ENCODE measurements at regions not wholly inside any gene's neighbourhood (a gene's known extent, or its start where the extent isn't known, plus 50 kb on each side); places are given as distances from the start of the nearest gene placed in this dataset.

- H3K27ac ChIP-seq (ENCODE audit: low read depth, low read length, severe bottlenecking), result no peak overlapping the region
- H3K4me3 ChIP-seq (ENCODE audit: extremely low read depth, insufficient read depth, low read length, poor library complexity, severe bottlenecking), result no peak overlapping the region
- WGBS, 2 experiments (ENCODE audit: insufficient coverage in 2 of 2), result 85% methylated on average over 3 to 4 of the region's 5 CpGs
- no peaks in the 10 kb centered on the region for H3K36me3 ChIP-seq (ENCODE audit: control insufficient read depth, insufficient read depth, low read length)
- no peaks in the 10 kb centered on the region for H3K4me1 ChIP-seq (ENCODE audit: control insufficient read depth, insufficient read depth, low read length, poor library complexity, severe bottlenecking)
- no peaks in the 10 kb centered on the region for H3K9me3 ChIP-seq (ENCODE audit: control insufficient read depth, low read length)
Measured at GRCh38 chr1:53378061-53378460, 50.2 kb upstream of the LRP8 start.

GRCh38 chr1:53378932-53379661, 51.2 kb upstream of the LRP8 start:
- H3K27ac ChIP-seq (ENCODE audit: low read depth, low read length, severe bottlenecking), result no peak overlapping the region
- no peaks in the 10 kb centered on the region for H3K9me3 ChIP-seq (ENCODE audit: control insufficient read depth, low read length)
- no peaks in the 10 kb centered on the region for H3K36me3 ChIP-seq (ENCODE audit: control insufficient read depth, insufficient read depth, low read length)
- no peak overlapping the region for H3K4me3 ChIP-seq (ENCODE audit: extremely low read depth, insufficient read depth, low read length, poor library complexity, severe bottlenecking)
- WGBS, 2 experiments (ENCODE audit: insufficient coverage in 2 of 2), result 94 to 95% methylated on average over 10 to 11 of the region's 11 CpGs
- H3K4me1 ChIP-seq (ENCODE audit: control insufficient read depth, insufficient read depth, low read length, poor library complexity, severe bottlenecking), result no peaks in the 10 kb centered on the region

- WGBS, 2 experiments (ENCODE audit: insufficient coverage in 2 of 2), result 96% methylated on average over 4 of the region's 4 CpGs; no CpG with 5 or more reads in 1 of the 2 experiments
- Histone ChIP-seq H3K36me3 (ENCODE audit: control insufficient read depth, insufficient read depth, low read length) (no peaks in the 10 kb centered on the region), H3K27ac (ENCODE audit: low read depth, low read length, severe bottlenecking) (no peak overlapping the region), H3K4me1 (ENCODE audit: control insufficient read depth, insufficient read depth, low read length, poor library complexity, severe bottlenecking) (no peaks in the 10 kb centered on the region), H3K4me3 (ENCODE audit: extremely low read depth, insufficient read depth, low read length, poor library complexity, severe bottlenecking) (no peak overlapping the region), H3K9me3 (ENCODE audit: control insufficient read depth, low read length) (no peaks in the 10 kb centered on the region)
Measured at GRCh38 chr1:53379662-53380002, 51.8 kb upstream of the LRP8 start.

GRCh38 chr1:53380296-53380695, 52.4 kb upstream of the LRP8 start:
- H3K27ac ChIP-seq (ENCODE audit: low read depth, low read length, severe bottlenecking), result no peak overlapping the region
- H3K9me3 ChIP-seq (ENCODE audit: control insufficient read depth, low read length), result no peaks in the 10 kb centered on the region
- H3K36me3 ChIP-seq (ENCODE audit: control insufficient read depth, insufficient read depth, low read length), result no peaks in the 10 kb centered on the region
- H3K4me3 ChIP-seq (ENCODE audit: extremely low read depth, insufficient read depth, low read length, poor library complexity, severe bottlenecking), result no peak overlapping the region
- WGBS, 2 experiments (ENCODE audit: insufficient coverage in 2 of 2), result 70 to 82% methylated on average over 2 of the region's 5 CpGs
- H3K4me1 ChIP-seq (ENCODE audit: control insufficient read depth, insufficient read depth, low read length, poor library complexity, severe bottlenecking), result no peaks in the 10 kb centered on the region

- Histone ChIP-seq H3K9me3 (ENCODE audit: control insufficient read depth, low read length) (no peaks in the 10 kb centered on the region), H3K4me1 (ENCODE audit: control insufficient read depth, insufficient read depth, low read length, poor library complexity, severe bottlenecking) (no peaks in the 10 kb centered on the region), H3K4me3 (ENCODE audit: extremely low read depth, insufficient read depth, low read length, poor library complexity, severe bottlenecking) (no peak overlapping the region), H3K36me3 (ENCODE audit: control insufficient read depth, insufficient read depth, low read length) (no peaks in the 10 kb centered on the region), H3K27ac (ENCODE audit: low read depth, low read length, severe bottlenecking) (no peak overlapping the region)
- WGBS, 2 experiments (ENCODE audit: insufficient coverage in 2 of 2), result 80 to 82% methylated on average over 1 to 2 of the region's 8 CpGs
Measured at GRCh38 chr1:53381790-53382401, 54.0 kb upstream of the LRP8 start.

- Histone ChIP-seq H3K9me3 (ENCODE audit: control insufficient read depth, low read length) (no peaks in the 10 kb centered on the region), H3K4me3 (ENCODE audit: extremely low read depth, insufficient read depth, low read length, poor library complexity, severe bottlenecking) (no peak overlapping the region)
- WGBS, 2 experiments (ENCODE audit: insufficient coverage in 2 of 2), result 96 to 99% methylated on average over 8 to 9 of the region's 10 CpGs
Measured at GRCh38 chr1:53383136-53383870, 55.4 kb upstream of the LRP8 start.

GRCh38 chr1:53384796-53385195, 56.9 kb upstream of the LRP8 start:
- Histone ChIP-seq H3K9me3 (ENCODE audit: control insufficient read depth, low read length) (no peaks in the 10 kb centered on the region), H3K4me3 (ENCODE audit: extremely low read depth, insufficient read depth, low read length, poor library complexity, severe bottlenecking) (no peak overlapping the region), H3K4me1 (ENCODE audit: control insufficient read depth, insufficient read depth, low read length, poor library complexity, severe bottlenecking) (no peaks in the 10 kb centered on the region), H3K36me3 (ENCODE audit: control insufficient read depth, insufficient read depth, low read length) (no peaks in the 10 kb centered on the region), H3K27ac (ENCODE audit: low read depth, low read length, severe bottlenecking) (no peak overlapping the region)
- 71% methylated on average over 2 of the region's 3 CpGs; no CpG with 5 or more reads in 1 of the 2 experiments for WGBS, 2 experiments (ENCODE audit: insufficient coverage in 2 of 2)

More at GRCh38 chr1:53383136-53383870, 55.4 kb upstream of the LRP8 start:
- Histone ChIP-seq H3K36me3 (ENCODE audit: control insufficient read depth, insufficient read depth, low read length) (no peaks in the 10 kb centered on the region), H3K4me1 (ENCODE audit: control insufficient read depth, insufficient read depth, low read length, poor library complexity, severe bottlenecking) (no peaks in the 10 kb centered on the region), H3K27ac (ENCODE audit: low read depth, low read length, severe bottlenecking) (no peak overlapping the region)

GRCh38 chr1:53385276-53386225, 57.7 kb upstream of the LRP8 start:
- Histone ChIP-seq H3K27ac (ENCODE audit: low read depth, low read length, severe bottlenecking) (no peak overlapping the region), H3K4me1 (ENCODE audit: control insufficient read depth, insufficient read depth, low read length, poor library complexity, severe bottlenecking) (no peaks in the 10 kb centered on the region), H3K9me3 (ENCODE audit: control insufficient read depth, low read length) (no peaks in the 10 kb centered on the region), H3K4me3 (ENCODE audit: extremely low read depth, insufficient read depth, low read length, poor library complexity, severe bottlenecking) (no peak overlapping the region), H3K36me3 (ENCODE audit: control insufficient read depth, insufficient read depth, low read length) (no peaks in the 10 kb centered on the region)
- 75 to 88% methylated on average over 6 of the region's 11 CpGs for WGBS, 2 experiments (ENCODE audit: insufficient coverage in 2 of 2)

- H3K4me1 ChIP-seq (ENCODE audit: control insufficient read depth, insufficient read depth, low read length, poor library complexity, severe bottlenecking), result peaks cover 3% of the 10 kb centered on the region
- no peak overlapping the region for H3K27ac ChIP-seq (ENCODE audit: low read depth, low read length, severe bottlenecking)
- H3K9me3 ChIP-seq (ENCODE audit: control insufficient read depth, low read length), result no peaks in the 10 kb centered on the region
- no peak overlapping the region for H3K4me3 ChIP-seq (ENCODE audit: extremely low read depth, insufficient read depth, low read length, poor library complexity, severe bottlenecking)
- no peaks in the 10 kb centered on the region for H3K36me3 ChIP-seq (ENCODE audit: control insufficient read depth, insufficient read depth, low read length)
- 92 to 100% methylated on average over 3 to 4 of the region's 4 CpGs for WGBS, 2 experiments (ENCODE audit: insufficient coverage in 2 of 2)
Measured at GRCh38 chr1:53388963-53389362, 61.1 kb upstream of the LRP8 start.

- no peak overlapping the region for H3K27ac ChIP-seq (ENCODE audit: low read depth, low read length, severe bottlenecking)
- H3K36me3 ChIP-seq (ENCODE audit: control insufficient read depth, insufficient read depth, low read length), result no peaks in the 10 kb centered on the region
- 89 to 91% methylated on average over 4 to 5 of the region's 5 CpGs for WGBS, 2 experiments (ENCODE audit: insufficient coverage in 2 of 2)
- H3K4me1 ChIP-seq (ENCODE audit: control insufficient read depth, insufficient read depth, low read length, poor library complexity, severe bottlenecking), result peaks cover 3% of the 10 kb centered on the region
- H3K4me3 ChIP-seq (ENCODE audit: extremely low read depth, insufficient read depth, low read length, poor library complexity, severe bottlenecking), result no peak overlapping the region
- H3K9me3 ChIP-seq (ENCODE audit: control insufficient read depth, low read length), result no peaks in the 10 kb centered on the region
Measured at GRCh38 chr1:53390261-53390660, 62.4 kb upstream of the LRP8 start.

Data from mesodermal cell (in vitro differentiated cells).